Fibroblast of the aortic adventitia (primary cell): ENCODE measurements at regions not wholly inside any gene's neighbourhood (a gene's known extent, or its start where the extent isn't known, plus 50 kb on each side); places are given as distances from the start of the nearest gene placed in this dataset.

Source experiments
- DNase-seq: peaks from one replicate; pipeline ENCODE4 v3.0.0-alpha.2; 2010; ENCODE audit warnings: low read depth
- H3K4me3 ChIP-seq: 2 replicates; pipeline ENCODE4 v1.5.1; 2011; ENCODE audit warnings: low read depth, mild to moderate bottlenecking, control low read depth, low read length, moderate library complexity
- CTCF ChIP-seq: IDR thresholded peaks from 2 replicates; pipeline ENCODE4 v1.5.1; 2011; ENCODE audit warnings: mild to moderate bottlenecking, low read length, control low read depth, inconsistent platforms; ENCODE audit not compliant: insufficient read depth

- DNase-seq, result no peak
- no peak overlapping the region for H3K4me3 ChIP-seq
- no peak for TF ChIP-seq CTCF
Observed at GRCh38 chr3:124448954-124449353, 281.3 kb upstream of the UMPS start.

GRCh38 chr3:124450366-124450765 is 279.9 kb upstream of the UMPS start:
- no peak for DNase-seq
- no peak for TF ChIP-seq CTCF
- H3K4me3 ChIP-seq, result no peak overlapping the region

GRCh38 chr3:124451630-124452317 is 278.5 kb upstream of the UMPS start:
- TF ChIP-seq CTCF, result no peak
- H3K4me3 ChIP-seq, result no peak overlapping the region
- DNase-seq, result no peak

- no peak overlapping the region for H3K4me3 ChIP-seq
- no peak for DNase-seq
- TF ChIP-seq CTCF, result no peak
Observed at GRCh38 chr3:124453189-124453588, 277.1 kb upstream of the UMPS start.

- no peak for TF ChIP-seq CTCF
- H3K4me3 ChIP-seq, result no peak overlapping the region
- DNase-seq, result no peak
Observed at GRCh38 chr3:124455891-124456290, 274.4 kb upstream of the UMPS start.

GRCh38 chr3:124456506-124456905 is 273.7 kb upstream of the UMPS start:
- no peak for TF ChIP-seq CTCF
- no peak for DNase-seq
- no peak overlapping the region for H3K4me3 ChIP-seq

GRCh38 chr3:124459678-124460077 is 270.6 kb upstream of the UMPS start:
- H3K4me3 ChIP-seq, result no peak overlapping the region
- DNase-seq, result no peak
- TF ChIP-seq CTCF, result no peak
